NCI-H1048 (cell line): ENCODE measurements at regions not wholly inside any gene's neighbourhood (a gene's known extent, or its start where the extent isn't known, plus 50 kb on each side); places are given as distances from the start of the nearest gene placed in this dataset.

ENCODE experiments used
- DNase-seq: peaks from one replicate; lab custom pipeline; 2025; lab: John Stamatoyannopoulos, UW

DNA sequence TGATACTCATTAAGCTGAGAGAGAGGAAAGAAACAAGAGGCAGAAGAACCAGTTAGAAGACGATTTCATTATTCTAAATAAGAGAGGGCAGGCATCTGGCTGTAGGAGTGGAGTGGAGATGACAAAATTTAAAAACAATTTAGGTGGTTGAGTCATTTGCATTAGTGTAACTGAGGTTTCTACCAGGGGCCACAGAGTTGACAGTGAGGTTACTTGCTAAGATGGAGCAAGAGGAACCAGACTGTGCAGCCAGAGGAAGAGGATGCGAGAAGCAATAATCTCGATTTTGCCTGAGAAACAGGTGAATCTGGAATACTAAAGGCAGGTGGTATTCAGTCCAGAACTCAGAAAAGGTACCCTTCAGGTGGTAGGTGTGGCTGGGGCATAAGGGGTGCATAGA is 491.9 kb downstream of the MID1IP1 start:
- no peak for DNase-seq

DNA sequence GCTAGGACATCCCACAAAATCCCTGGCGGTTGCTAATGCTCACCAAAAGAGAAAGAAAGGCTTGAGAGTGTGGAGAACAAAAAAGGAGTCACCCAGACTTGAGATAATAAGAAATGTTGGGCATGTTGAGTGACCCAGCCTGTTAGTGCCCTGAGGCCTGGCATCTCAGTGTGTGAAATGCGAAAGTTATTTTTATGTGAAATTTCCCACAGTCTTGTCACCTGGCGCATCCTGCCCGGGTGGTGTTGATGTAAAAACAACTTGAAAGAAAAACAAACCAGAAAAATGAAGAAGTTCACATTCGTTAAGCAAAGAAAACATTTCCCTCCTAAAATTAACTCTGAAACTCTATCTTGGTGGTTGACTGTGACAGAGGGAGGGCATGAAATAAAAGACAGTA is 495.2 kb downstream of the MID1IP1 start:
- DNase-seq = no peak

DNA sequence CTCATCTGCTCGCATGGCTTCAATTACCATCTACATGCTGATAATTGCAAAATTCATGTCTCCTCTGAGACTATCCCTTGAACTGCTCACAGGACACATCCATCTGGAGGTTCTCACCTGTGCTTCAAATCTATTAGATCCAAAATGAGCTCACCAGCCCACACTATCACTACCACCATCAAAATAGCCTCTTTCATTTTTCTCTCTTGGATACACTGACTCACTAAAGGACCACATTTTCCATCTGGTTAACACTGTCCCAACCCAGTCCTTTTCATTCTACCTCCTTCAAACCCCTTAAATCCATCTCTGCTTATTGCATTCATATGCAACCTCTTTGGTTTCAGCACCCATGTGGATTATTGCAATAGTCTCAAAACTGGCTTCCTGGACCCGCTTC is 497.6 kb downstream of the MID1IP1 start:
- DNase-seq = no peak

DNA sequence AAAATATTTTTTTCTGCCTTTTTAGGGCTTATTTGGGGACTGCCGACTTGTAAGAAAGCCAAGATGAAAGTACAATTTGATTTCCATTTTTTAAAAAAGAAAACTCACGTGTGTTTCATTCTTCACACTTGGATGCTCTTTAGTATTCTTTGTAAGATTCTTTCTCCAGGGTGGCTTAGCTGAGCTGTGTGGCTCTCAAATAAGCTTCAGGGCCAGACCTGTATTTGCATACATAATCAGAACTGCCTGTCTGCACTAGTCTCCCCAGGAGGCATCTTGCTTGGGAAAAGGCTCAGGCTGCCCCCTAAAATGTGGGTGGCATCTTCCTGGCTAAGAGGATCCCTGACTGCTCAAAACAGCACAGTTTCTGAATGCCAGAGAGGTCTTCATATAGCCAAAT is 498.4 kb downstream of the MID1IP1 start:
- no peak for DNase-seq

DNA sequence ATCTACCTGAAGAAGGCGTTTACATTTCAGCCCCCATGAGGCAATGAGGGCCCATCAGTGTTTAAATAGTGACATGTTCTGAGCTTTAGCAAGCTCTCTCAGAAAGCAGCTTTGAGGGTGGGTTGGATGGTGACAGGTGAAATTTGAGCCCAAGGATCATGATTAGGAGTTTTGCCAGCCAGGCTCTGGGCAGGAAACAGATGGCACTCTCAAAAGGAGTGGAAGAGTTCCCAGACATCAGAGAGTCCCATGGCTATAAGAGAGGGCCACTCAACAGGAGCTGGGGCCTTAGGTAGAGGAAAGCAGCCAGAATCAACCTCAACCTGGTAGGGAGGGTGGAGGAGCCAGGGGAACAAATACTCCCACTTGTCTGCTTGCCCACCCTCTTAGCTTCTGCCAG is 499.8 kb downstream of the MID1IP1 start:
- no peak for DNase-seq

DNA sequence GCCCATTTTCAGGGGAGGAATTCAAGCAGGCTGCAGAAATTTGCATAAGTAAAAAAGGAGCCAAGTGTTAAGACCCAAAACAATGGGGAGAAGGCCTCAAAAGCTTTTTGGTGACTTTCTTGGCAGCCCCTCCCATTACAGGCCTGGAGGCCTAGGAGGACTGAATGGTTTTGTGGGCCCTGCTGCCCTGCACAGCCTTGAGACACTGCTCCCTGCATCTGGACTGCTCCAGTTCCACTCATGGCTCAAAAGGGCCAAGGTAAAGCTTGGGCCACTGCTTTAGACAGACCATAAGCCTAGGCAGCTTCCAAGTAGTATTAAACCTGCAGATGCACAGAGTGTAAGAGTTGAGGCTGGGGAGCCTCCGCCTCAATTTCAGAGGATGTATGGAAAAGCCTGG is 501.6 kb downstream of the MID1IP1 start:
- no peak for DNase-seq

DNA sequence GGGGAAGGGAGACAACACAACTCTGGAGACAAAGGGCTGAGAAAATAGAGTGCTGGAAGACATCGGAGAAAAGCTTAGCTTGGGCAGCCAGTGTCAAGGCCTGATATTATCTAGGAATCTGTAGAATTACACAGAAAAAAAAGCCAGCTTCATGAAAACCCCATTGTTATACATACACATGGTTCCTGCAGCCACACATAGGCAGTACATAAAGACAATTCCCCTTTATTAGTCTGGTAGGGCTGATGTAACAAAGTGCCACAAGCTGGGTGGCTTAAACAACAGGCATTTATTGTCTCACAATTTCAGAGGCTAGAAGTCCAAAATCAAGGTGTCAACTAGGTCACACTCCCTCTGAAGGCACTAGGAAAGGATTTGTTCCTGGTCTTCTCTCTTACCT is 503.5 kb downstream of the MID1IP1 start:
- no peak for DNase-seq

DNA sequence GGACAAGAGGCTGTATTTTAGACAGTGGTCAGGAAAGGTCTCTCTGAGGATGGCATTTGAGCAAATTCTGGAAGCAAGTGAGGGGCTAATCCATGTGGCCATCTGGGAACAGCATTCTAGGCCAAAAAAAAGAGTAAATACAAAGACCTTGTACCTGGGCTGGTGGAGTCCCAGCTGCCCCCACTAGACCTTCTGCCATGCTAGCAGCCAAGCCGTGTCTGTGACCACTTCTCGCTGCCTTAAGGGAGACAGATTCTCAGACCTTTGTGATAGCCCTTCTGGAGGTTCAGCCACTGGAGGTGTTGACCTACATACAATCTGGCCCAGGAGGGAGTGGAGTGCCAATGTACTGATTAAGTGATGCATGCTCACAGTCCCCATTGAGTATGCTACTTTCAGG is 506.2 kb downstream of the MID1IP1 start:
- DNase-seq = no peak

DNA sequence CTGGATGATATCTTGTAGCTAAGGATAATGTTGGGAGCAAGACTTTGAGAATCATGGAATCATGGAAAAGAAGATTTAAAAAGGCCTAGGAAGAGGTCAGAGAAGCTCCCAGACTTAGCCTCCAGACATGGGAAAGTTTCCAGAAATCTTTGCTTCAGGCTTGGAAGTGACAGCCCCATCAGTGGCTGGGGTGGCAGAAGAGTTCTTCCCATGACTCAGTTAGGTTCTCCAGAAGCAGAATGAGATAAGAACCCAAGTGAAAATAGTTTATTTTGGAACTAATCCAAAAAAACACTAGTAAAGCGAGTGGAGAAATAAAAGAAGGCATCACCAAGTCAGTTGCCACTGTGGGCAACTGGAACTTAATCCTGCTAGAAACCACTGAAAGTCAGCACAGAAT is 506.9 kb downstream of the MID1IP1 start:
- no peak for DNase-seq

DNA sequence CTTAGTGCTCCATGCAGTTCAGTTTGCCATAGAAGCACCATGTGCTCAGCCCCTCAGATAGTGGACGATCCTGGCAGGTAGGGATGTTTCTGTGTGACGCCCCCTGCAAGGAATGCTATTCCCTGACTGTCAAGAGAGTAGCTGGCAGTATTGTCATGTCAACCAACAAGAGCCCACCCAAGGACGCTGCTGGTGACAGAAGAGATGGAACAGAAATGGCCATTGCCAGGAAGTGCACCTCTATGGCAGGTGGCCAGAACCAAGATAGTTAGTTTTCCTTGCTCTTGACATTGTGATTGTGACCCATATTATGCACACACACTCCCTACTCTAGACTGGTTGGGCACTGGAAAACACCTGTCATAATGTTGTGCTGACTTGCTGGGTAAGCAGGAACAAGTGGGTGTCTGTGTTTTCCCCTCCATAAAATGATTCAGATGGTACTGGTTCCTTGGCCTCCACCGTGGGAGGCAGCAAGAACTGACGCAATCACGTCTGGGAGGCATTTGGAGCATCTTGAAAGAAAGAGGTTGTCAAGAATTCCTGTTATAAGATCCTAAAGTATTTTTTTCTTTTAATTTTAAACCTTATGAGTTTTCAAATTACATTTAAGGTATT is 507.9 kb downstream of the MID1IP1 start:
- no peak for DNase-seq

DNA sequence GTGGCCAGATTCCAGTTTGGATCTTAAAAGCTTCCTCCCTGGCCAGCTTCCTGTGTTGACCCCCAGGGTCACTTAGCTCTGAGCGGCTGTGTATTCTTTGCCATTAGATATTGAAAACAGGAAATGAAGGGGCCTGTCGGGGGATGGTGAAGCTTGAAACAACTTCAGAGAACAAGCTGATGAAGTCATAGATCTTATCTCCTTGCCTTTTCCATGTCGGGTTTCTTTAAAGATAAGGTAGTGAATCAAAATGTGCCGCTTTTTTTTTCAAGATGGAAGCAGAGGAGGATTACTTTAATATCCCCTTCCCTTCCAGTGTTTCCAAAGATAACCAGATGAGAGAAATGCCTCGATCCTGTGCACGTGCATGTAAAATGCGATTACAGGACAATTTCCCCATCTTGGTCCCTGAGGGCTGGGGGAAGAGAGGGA is 508.5 kb downstream of the MID1IP1 start:
- DNase-seq = no peak

DNA sequence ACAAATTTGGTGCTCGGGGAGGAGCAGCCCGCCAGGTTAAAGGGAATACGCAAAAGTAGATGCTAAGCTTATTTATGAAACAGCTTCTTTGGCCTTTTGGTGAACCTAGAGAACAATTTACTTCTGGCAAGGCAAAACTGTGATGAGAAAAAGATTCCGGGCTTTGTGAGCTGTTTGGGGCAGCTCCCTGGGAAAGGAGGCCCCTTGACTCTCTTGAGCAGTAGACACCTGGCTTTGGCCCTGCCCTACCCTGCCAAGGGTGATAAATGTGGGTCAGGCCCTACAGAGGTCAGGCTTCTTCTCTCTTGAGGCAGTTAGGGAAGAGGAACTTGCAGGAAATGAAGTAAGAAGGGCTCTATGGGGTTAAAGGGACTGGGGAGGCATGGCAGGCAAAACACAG is 509.6 kb downstream of the MID1IP1 start:
- no peak for DNase-seq

DNA sequence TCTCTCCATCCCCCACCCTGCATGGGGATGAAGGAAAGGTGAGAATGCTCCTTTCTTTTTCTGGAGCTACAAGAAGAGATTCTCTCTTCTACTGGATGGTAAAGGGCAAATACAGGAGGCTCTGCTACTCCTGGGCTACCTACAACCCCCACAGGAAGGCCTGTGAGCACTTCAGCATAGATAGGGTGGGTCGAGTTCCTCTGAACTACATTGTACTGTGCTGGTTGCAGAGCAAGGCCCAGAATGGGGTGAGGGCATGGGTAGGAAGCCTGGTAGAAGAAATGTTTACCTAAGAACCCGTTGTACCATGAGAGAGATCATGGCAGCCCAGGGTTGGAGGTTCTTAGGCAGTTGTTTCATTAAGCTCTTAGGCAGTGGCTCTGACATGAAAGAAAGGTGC is 510.4 kb downstream of the MID1IP1 start:
- DNase-seq = no peak

DNA sequence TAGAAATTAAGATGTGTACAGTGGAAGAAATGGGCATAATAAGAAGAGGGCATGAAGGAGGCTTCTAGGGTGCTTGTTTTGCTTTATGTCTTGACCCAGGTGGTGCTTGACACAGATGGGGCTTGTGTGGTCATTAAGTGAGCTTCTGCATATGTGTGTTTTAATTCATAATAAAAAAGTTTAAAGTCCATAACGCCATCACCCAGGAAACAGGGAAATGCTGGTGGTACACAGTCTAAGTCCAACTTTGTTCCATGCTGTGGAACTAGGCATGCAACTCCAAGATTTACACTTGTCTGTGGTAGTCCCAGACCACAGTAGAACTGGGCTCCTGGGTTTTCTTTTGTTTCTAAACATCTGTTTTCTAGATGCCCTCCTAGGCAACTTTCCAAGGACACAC is 511.9 kb downstream of the MID1IP1 start:
- no peak for DNase-seq

DNA sequence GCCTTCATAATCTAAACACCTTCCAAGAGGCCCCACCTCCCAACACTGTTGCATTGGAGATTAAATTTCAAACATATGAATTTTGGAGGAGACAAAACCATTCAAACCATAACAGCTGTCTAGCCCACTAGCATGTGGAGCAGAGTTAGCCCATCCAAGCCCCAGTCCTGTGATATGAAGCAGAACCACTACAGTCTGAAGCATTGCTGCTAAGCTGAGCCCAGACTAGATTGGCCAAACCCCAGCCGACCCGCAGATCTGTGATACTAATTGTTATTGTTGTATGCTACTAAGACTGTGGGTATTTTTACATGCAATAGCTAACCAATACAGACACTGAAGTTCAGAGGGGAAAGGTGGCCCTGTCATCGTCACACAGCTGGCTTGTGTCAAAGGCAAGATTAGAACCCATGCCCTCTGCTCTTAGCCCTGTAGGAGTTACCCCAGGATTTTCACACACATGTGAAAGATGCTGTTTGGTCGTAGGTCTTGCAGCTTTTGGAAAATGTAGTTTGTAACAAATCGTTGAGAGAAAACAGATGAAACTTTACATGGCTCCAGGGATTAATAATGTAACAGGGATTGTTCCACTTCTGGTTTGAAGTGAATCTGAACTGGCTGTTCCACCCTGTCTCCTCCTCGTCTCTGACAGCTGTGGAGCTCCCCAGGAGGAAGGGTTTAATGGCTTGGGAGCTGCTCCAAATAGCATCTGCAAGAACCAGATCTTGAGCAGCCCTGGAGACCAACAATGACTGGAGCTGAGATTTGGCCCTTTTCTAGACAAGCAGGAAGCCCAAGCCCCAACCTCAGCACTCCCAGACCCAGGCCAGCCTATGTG is 517.5 kb downstream of the MID1IP1 start:
- no peak for DNase-seq

DNA sequence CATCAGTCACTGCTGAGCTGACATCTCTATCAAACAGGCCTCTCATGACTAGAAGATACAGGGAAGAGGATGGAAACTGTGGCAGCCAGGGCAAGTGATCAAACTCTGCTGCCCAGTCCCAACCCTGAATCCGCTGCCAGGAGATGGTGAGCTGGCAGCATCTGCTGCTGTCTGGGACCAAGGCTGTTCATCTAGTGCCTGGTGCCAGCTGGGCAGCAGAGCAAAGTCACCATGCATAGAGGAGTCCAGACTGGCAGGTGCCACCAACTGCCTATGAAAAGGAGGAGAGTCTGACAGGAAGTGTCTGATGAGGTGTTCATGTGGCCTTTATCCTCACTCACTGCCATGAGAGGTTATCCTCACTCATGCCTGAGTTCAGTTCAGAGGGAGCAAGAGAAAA is 518.9 kb downstream of the MID1IP1 start:
- no peak for DNase-seq

DNA sequence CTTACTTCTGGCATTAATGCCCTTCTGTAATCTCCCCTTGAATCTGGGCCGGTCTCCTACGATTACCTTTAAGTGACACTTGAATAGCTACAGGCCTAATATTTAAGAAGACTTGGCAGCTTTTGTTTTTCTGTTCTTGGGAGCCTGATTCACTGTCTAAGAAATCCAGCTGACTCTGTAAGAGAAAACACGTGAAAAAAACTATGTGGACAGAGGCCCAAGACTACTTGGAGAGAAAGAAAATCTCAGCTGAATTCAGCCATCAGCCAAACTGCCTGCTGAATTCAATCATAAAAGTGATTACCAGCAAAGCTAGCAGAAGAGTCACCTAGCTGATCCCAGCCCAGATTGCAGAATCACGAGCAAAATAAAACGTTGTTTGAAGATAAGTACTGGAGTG is 521.2 kb downstream of the MID1IP1 start:
- DNase-seq = no peak

DNA sequence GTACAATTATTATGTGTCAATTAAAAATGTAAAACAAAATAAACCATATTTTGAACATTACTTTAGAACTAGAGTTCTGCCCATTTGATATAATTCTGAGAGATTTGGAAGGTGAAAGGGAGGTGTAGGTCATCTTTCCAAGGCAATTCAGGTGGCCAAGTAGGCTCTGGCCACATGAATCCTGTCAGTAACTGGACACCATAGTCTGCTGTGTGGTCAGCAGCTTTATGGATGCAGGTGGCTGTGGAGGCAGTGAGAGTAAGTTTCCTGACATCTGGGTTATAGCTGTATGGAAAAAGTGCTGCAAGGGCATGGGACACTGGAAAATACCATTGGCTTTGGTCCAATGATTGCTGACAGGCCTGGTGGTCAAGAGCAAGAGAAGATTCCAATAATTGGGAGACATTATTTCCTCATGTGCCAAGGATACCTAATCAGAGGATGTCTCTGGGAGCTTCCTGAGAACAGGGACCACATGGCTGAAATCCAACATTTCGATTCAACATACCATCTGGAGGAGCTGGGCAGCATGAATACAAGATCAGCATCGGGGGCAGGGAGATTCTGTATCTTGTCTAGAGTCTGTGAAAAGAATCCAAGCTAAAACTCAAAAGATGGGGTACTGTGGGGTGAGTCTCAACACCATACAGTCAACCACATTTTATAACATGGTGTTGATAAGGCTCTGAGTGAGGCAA is 523.1 kb downstream of the MID1IP1 start:
- no peak for DNase-seq

DNA sequence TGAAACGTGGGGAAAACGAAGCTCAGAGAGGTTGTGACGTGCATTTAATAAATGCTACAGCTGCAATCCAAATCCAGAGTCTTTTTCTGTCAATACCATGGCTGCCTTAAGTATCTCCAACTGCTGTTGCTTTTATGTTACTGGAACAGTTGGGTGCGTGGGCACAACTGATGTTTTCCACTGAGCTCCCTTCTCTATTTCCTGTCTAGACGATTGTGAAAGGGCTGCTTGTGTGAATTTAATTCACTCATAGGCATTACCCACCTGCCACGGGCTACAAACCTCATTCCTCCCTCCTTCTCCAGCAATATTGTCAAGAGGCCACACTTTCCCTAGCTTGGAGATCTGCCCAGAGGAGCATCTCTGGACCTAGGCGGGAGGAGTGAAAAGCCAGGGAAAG is 526.0 kb downstream of the MID1IP1 start:
- DNase-seq = no peak

DNA sequence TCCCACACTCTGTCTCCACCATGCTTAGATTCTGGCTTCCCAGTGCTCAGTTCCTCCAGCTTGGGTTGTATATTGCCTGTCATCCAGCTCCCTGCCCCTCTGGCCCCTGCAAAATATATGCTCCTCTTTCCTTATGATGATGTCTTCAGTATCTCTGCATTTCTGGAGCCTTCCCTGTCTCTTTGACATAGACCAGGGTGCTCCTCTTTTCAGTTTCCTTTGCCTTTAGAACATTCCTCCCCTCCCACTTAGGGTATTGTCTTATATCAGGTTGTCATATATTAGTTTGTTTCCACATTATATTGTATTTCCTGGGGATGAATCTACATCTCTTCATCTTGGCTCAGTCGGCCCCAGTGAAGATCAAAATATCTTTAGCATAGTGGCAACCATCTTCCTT is 526.4 kb downstream of the MID1IP1 start:
- DNase-seq = no peak

DNA sequence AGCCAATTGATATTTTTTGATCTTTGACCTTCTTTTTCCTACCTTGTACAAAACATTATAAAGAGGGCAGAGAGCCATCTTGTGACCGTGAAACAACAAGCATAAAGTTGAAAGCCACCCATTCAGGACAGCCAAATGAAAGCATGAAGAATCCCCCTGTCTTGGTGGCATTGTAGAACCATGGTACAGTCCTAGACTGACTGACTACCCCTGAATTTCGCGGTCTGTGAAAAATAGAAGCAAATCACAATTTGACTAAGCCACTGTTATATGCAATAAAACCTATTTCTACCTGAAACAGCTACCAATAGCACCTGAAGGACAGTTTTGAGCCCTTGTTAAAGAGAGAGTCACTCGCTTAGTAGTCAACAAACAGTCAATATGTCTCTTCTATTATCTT is 527.4 kb downstream of the MID1IP1 start:
- no peak for DNase-seq

DNA sequence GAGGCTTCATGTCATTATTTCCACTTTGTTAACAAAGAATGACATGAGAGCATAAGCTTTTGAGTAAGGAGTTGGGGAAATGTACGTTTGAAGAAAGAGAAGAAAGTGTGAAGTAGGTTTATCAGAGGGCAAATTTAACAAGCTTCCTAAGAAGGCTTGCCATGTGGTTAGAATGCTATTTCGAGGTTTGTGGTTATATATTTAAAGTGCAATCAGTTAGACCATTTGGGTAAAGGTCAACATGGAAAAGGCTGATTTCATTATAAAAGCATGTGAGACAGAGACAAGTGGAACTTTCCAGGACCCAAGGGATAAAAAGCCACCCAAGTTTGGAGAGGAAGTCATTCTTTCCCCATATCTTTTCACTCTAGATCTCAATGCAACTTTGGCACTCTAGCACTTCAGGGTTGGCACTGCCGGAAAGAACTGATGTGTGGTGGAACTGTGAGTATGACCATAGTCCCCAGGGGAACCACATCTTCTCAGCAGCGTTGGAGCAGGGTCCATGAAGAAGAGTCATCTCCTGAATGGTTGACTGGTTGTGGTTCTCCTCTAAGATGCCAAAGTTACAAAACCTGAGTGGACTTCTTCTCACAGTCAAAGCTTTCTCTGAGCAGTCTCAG is 529.9 kb downstream of the MID1IP1 start:
- DNase-seq = no peak

DNA sequence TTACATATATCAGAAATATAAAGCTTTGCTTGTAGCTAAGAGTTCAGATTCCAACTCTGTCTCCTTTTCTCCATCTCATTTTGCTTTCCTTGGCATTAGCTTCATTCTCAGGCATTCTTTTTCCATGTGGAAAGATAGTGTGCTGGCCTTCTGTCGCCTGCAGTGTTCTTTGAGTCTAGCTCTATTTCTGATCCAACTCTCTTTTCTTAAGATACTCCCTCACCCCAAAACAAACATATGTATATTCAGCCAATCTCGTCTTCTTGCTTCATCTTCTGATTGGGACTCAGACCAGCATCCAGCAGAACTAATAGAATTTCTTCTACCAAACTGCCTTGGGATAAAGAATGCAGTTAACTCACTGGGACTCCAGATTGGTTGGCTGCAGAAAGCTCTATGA is 532.2 kb downstream of the MID1IP1 start:
- no peak for DNase-seq
